ENCODE measurements at regions not wholly inside any gene's neighbourhood (a gene's known extent, or its start where the extent isn't known, plus 50 kb on each side); places are given as distances from the start of the nearest gene placed in this dataset.

DNA sequence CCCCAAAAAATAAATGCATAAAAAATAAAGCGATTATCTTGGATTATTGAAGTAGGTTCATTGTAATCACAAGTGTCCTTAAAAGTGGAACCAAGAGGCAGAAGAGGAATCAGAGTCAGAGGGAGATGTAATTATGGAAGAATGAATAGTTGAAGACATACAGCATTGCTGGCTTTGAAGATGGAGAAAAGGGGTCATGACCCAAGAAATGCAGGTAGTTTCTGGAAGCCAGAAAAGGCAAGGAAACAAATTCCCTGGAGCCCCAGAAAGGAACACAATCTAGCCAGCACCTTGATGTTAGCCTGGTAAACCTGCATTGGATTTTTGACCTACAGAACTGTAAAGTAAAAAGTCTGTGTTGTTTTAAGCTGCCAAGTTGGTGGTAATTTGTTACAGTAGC is 57.5 kb upstream of the PTGR2 start:
- H3K79me2 ChIP-seq (ENCODE audit: insufficient read depth, low read length) = no peaks in the 10 kb centered on the region
- no peak overlapping the region for H2AFZ ChIP-seq (ENCODE audit: low read length)
- H4K20me1 ChIP-seq (ENCODE audit: insufficient read depth, low read length, poor library complexity, severe bottlenecking) = no peaks in the 10 kb centered on the region
- no peaks in the 10 kb centered on the region for H3K9me3 ChIP-seq (ENCODE audit: insufficient read depth, low read depth, low read length)
- peaks cover 4% of the 10 kb centered on the region for H3K4me1 ChIP-seq (ENCODE audit: insufficient read depth, low read length, poor library complexity, severe bottlenecking)
- no peak overlapping the region for H3K4me3 ChIP-seq (ENCODE audit: low read length, poor library complexity, severe bottlenecking)
- H3K27me3 ChIP-seq (ENCODE audit: insufficient read depth, low read length, poor library complexity, severe bottlenecking) = no peaks in the 10 kb centered on the region
- H3K9me2 ChIP-seq (replicated peaks; ENCODE audit: low read depth, low read length) = no peaks in the 10 kb centered on the region
- no peak overlapping the region for H3K9ac ChIP-seq (ENCODE audit: low read depth, low read length, poor library complexity, severe bottlenecking)
- no peak for TF ChIP-seq EZH2phosphoT487 (IDR thresholded peaks at IDR 0.05; ENCODE audit: borderline replicate concordance)
- TF ChIP-seq, protein P1, sequence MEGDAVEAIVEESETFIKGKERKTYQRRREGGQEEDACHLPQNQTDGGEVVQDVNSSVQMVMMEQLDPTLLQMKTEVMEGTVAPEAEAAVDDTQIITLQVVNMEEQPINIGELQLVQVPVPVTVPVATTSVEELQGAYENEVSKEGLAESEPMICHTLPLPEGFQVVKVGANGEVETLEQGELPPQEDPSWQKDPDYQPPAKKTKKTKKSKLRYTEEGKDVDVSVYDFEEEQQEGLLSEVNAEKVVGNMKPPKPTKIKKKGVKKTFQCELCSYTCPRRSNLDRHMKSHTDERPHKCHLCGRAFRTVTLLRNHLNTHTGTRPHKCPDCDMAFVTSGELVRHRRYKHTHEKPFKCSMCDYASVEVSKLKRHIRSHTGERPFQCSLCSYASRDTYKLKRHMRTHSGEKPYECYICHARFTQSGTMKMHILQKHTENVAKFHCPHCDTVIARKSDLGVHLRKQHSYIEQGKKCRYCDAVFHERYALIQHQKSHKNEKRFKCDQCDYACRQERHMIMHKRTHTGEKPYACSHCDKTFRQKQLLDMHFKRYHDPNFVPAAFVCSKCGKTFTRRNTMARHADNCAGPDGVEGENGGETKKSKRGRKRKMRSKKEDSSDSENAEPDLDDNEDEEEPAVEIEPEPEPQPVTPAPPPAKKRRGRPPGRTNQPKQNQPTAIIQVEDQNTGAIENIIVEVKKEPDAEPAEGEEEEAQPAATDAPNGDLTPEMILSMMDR (conservative IDR thresholded peaks at IDR 0.05; ENCODE audit: low read length) = no peak
- no peaks in the 10 kb centered on the region for H3K36me3 ChIP-seq (ENCODE audit: insufficient read depth, low read length)
- no peaks in the 10 kb centered on the region for H3F3A ChIP-seq (ENCODE audit: low read depth)
- H3K4me2 ChIP-seq (ENCODE audit: low read depth, low read length, poor library complexity, severe bottlenecking) = no peak overlapping the region

DNA sequence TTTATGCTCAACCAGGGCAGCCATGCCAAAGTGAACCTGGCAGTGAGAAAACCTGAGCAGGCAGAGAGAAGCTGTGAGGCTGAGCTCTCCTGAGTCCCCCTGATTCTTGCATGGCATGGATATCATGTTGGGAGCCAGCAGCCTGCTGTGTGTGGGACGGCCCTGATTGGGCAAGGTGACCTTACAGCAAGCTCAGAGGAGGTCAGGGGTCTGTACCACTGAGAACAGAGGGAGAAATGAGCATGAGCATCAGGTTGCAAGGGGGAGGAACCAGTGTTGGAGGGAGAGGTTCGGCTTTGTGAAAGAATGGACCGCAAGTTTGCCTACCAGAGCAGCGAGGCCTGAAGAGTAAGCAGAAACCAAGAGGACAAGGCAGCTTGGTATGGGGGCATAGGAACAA is 59.1 kb upstream of the PTGR2 start:
- Histone ChIP-seq H3K4me2 (ENCODE audit: low read depth, low read length, poor library complexity, severe bottlenecking) (no peak overlapping the region), H3K9me2 (replicated peaks; ENCODE audit: low read depth, low read length) (no peaks in the 10 kb centered on the region), H3K36me3 (ENCODE audit: insufficient read depth, low read length) (no peaks in the 10 kb centered on the region), H3K9me3 (ENCODE audit: insufficient read depth, low read depth, low read length) (no peaks in the 10 kb centered on the region), H4K20me1 (ENCODE audit: insufficient read depth, low read length, poor library complexity, severe bottlenecking) (no peaks in the 10 kb centered on the region), H3K4me3 (ENCODE audit: low read length, poor library complexity, severe bottlenecking) (no peak overlapping the region), H3K9ac (ENCODE audit: low read depth, low read length, poor library complexity, severe bottlenecking) (no peak overlapping the region), H3K4me1 (ENCODE audit: insufficient read depth, low read length, poor library complexity, severe bottlenecking) (peaks cover 20% of the 10 kb centered on the region), H2AFZ (ENCODE audit: low read length) (no peak overlapping the region), H3K79me2 (ENCODE audit: insufficient read depth, low read length) (peaks cover 10% of the 10 kb centered on the region), H3K27me3 (ENCODE audit: insufficient read depth, low read length, poor library complexity, severe bottlenecking) (no peaks in the 10 kb centered on the region), H3F3A (ENCODE audit: low read depth) (no peaks in the 10 kb centered on the region)
- TF ChIP-seq, protein P1 (conservative IDR thresholded peaks at IDR 0.05; ENCODE audit: low read length) = no peak

DNA sequence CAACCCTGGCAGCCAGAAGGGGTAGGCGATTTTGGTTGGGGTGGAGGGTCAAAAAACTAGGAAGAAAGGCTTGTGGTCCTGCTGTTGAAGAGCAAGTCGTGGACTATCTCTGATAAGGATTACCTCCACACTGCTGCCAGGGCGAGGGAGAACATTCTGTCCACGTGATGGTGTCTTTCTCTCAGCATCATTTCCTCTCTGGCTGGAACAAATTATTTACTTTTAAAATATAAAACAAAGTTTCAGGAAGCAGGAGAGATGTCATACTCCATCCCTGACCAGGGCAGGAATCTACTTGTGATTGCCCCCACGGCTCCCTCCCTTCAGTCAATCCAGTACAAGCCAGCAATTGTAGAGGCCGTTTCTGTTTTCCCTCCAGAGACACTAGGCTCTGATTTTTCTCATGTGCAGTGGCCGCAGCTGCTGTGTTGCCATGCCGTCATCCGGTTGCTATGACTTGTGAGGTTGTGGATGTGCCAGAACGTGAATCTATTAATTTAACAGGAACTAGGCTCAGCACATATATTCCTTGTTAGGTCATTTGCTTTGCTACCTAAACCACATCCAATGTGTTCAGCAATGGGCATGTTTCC is 61.5 kb upstream of the PTGR2 start:
- no peak overlapping the region for H2AFZ ChIP-seq (ENCODE audit: low read length)
- no peak for TF ChIP-seq EZH2phosphoT487 (IDR thresholded peaks at IDR 0.05; ENCODE audit: borderline replicate concordance)
- TF ChIP-seq, protein P1 (conservative IDR thresholded peaks at IDR 0.05; ENCODE audit: low read length) = no peak

More for the DNA sequence above, 61.5 kb upstream of the PTGR2 start:
- Histone ChIP-seq H3K4me2 (ENCODE audit: low read depth, low read length, poor library complexity, severe bottlenecking) (no peak overlapping the region), H3K4me3 (ENCODE audit: low read length, poor library complexity, severe bottlenecking) (no peak overlapping the region), H3K79me2 (ENCODE audit: insufficient read depth, low read length) (peaks cover 31% of the 10 kb centered on the region), H3K9me3 (ENCODE audit: insufficient read depth, low read depth, low read length) (no peaks in the 10 kb centered on the region), H3K9me2 (replicated peaks; ENCODE audit: low read depth, low read length) (no peaks in the 10 kb centered on the region), H3K27me3 (ENCODE audit: insufficient read depth, low read length, poor library complexity, severe bottlenecking) (no peaks in the 10 kb centered on the region), H3K9ac (ENCODE audit: low read depth, low read length, poor library complexity, severe bottlenecking) (no peak overlapping the region), H3K36me3 (ENCODE audit: insufficient read depth, low read length) (no peaks in the 10 kb centered on the region), H3F3A (ENCODE audit: low read depth) (no peaks in the 10 kb centered on the region), H4K20me1 (ENCODE audit: insufficient read depth, low read length, poor library complexity, severe bottlenecking) (peaks cover 9% of the 10 kb centered on the region), H3K4me1 (ENCODE audit: insufficient read depth, low read length, poor library complexity, severe bottlenecking) (peaks cover 34% of the 10 kb centered on the region)
